ENCODE measurements at regions not wholly inside any gene's neighbourhood (a gene's known extent, or its start where the extent isn't known, plus 50 kb on each side); places are given as distances from the start of the nearest gene placed in this dataset.

GRCh38 chr19:30717381-30717780, 345.2 kb downstream of the ZNF536 start:
- no peak for TF ChIP-seq CTCF (IDR thresholded peaks at IDR 0.05)
- no peak for TF ChIP-seq POLR2A (IDR thresholded peaks at IDR 0.05)

Data from prostate gland (tissue), 2 donors.